K562 (cell line): ENCODE measurements at regions not wholly inside any gene's neighbourhood (a gene's known extent, or its start where the extent isn't known, plus 50 kb on each side); places are given as distances from the start of the nearest gene placed in this dataset.
A peak's percentile ranks its signal among the peaks of the same experiment; 100 is the strongest.

ENCODE experiments used
- ATAC-seq: fragments of 200-7000 bp; cut with Tn5 transposase; 3 replicates; pipeline ENCODE4 v1.9.1; 2020; ENCODE audit warnings: moderate library complexity
- BruUV-seq: library from RNA; stranded (reverse); fragments of 400-500 nt; replicated peaks from 2 replicates; lab custom pipeline; 2021; lab: Mats Ljungman, UMichigan
- CTCF ChIA-PET: fragments of 300-600 bp; formaldehyde crosslinking; extraction: SDS; loops from one replicate; lab custom pipeline; 2021; ENCODE audit warnings: low intra/inter-chr PET ratio; lab: Yijun Ruan, JAX
- POLR2A ChIA-PET: fragments of 300-600, 350-650 bp; sonication (Branson Sonifier 250); formaldehyde crosslinking; extraction: SDS; loops from one replicate; lab custom pipeline; 2021; ENCODE audit warnings: antibody characterized with exemption, inconsistent platforms; lab: Yijun Ruan, JAX
- DNase-seq, 4 experiments: peaks; one replicate each; pipeline versions ENCODE4 v3.0.0 to v3.0.0-alpha.2; 2011 to 2018; ENCODE audit warnings: low spot score in 3 of 4, mixed read lengths in 3 of 4; ENCODE audit errors: extremely low read depth in 1 of 4
- FAIRE-seq: peaks from 2 replicates; lab custom pipeline; 2011; peaks lifted over from hg19 to GRCh38; lab: Jason Lieb, UNC
- H2AFZ ChIP-seq: 2 replicates; pipeline ENCODE4 v1.6.0; 2011; ENCODE audit warnings: low read depth, low read length, control low read depth, inconsistent platforms
- H3K27ac ChIP-seq: fragments of 200-600 bp; 3 replicates; pipeline ENCODE4 v1.8.0; 2011; ENCODE audit warnings: low read depth, mild to moderate bottlenecking, control low read depth, inconsistent platforms, low read length, moderate library complexity, mixed read lengths; ENCODE audit errors: extremely low read depth
- H3K27me3 ChIP-seq, 2 experiments: fragments of 300-600 bp in 1 of 2; 2 replicates in 1 of 2; 3 replicates in 1 of 2; pipeline versions ENCODE4 v1.6.0 to v1.8.0; 2011; ENCODE audit warnings: inconsistent platforms in 2 of 2, low read length in 2 of 2, mild to moderate bottlenecking in 1 of 2, mixed read lengths in 1 of 2, moderate library complexity in 1 of 2; ENCODE audit not compliant: control insufficient read depth in 2 of 2, insufficient read depth in 2 of 2
- H3K36me3 ChIP-seq: fragments of 300-600 bp; 3 replicates; pipeline ENCODE4 v1.8.0; 2011; ENCODE audit warnings: mild to moderate bottlenecking, low read length, inconsistent platforms; ENCODE audit not compliant: control insufficient read depth, insufficient read depth
- H3K4me1 ChIP-seq, 2 experiments: fragments of 200-600 bp in 1 of 2; replicated peaks in 1 of 2; 2 replicates in 1 of 2; 3 replicates in 1 of 2; pipeline versions ENCODE4 v1.5.1 to v1.8.0; 2011; ENCODE audit warnings: inconsistent platforms in 2 of 2, low read length in 2 of 2, mild to moderate bottlenecking in 1 of 2, mixed read lengths in 1 of 2, moderate library complexity in 1 of 2; ENCODE audit not compliant: control insufficient read depth in 2 of 2, insufficient read depth in 2 of 2
- H3K4me2 ChIP-seq: 2 replicates; pipeline ENCODE4 v1.6.1; 2011; ENCODE audit warnings: low read length, control low read depth, inconsistent platforms, mixed read lengths; ENCODE audit not compliant: insufficient read depth
- H3K4me3 ChIP-seq: fragments of 200-600 bp; sonication (generic), shearing (Covaris generic); 2 replicates; pipeline ENCODE4 v1.5.1; 2016; ENCODE audit warnings: control low read depth, inconsistent platforms
- H3K79me2 ChIP-seq: fragments of 200-600 bp; 3 replicates; pipeline ENCODE4 v1.8.0; 2011; ENCODE audit warnings: low read length, inconsistent platforms; ENCODE audit not compliant: control insufficient read depth, insufficient read depth
- H3K9ac ChIP-seq, 2 experiments: 2 replicates each; pipeline versions ENCODE4 v1.6.0 to v1.6.1; 2011; ENCODE audit warnings: low read depth in 2 of 2, low read length in 2 of 2, control low read depth in 1 of 2, inconsistent platforms in 1 of 2, mild to moderate bottlenecking in 1 of 2, mixed read lengths in 1 of 2; ENCODE audit not compliant: insufficient read depth in 1 of 2
- H3K9me1 ChIP-seq: one replicate; pipeline ENCODE4 v1.6.0; 2011; ENCODE audit warnings: inconsistent platforms, mild to moderate bottlenecking, low read length, moderate library complexity; ENCODE audit not compliant: control insufficient read depth, insufficient read depth
- H3K9me3 ChIP-seq: replicated peaks from 2 replicates; pipeline ENCODE4 v1.5.1; 2011; ENCODE audit warnings: low read depth, low read length, inconsistent platforms; ENCODE audit not compliant: control insufficient read depth, insufficient read depth
- H4K20me1 ChIP-seq: replicated peaks from 2 replicates; pipeline ENCODE4 v1.6.1; 2011; ENCODE audit warnings: low read length, inconsistent platforms, mixed read lengths; ENCODE audit not compliant: control insufficient read depth, insufficient read depth
- BMI1 ChIP-seq: fragments of 150-350 bp; IDR thresholded peaks from 2 replicates; pipeline ENCODE4 v1.6.1; 2014; ENCODE audit warnings: low read length
- CBX2 ChIP-seq: fragments of 200-600 bp; sonication (generic); IDR thresholded peaks from one replicate; pipeline ENCODE4 v1.6.1; 2012; ENCODE audit warnings: mild to moderate bottlenecking, low read length, inconsistent platforms; ENCODE audit not compliant: insufficient read depth, poor library complexity, severe bottlenecking
- DACH1 ChIP-seq: fragments of 450-650 bp; IDR thresholded peaks from 2 replicates; pipeline ENCODE4 v1.6.1; 2018; ENCODE audit not compliant: partially characterized antibody
- HBP1 ChIP-seq: fragments of 450-650 bp; formaldehyde crosslinking; IDR thresholded peaks from 2 replicates; pipeline ENCODE4 v1.4.0; 2022; ENCODE audit warnings: missing genetic modification characterization
- NUFIP1 ChIP-seq: fragments of 450-650 bp; IDR thresholded peaks from 2 replicates; pipeline ENCODE4 v1.6.1; 2018; ENCODE audit not compliant: partially characterized antibody
- TRIM24 ChIP-seq, 2 experiments: fragments of 450-650 bp; IDR thresholded peaks; 2 replicates each; pipeline ENCODE4 v1.6.1; 2016
- TRIM25 ChIP-seq: fragments of 450-650 bp; IDR thresholded peaks from 2 replicates; pipeline ENCODE4 v1.7.0; 2016; ENCODE audit warnings: borderline replicate concordance
- UBTF ChIP-seq, 2 experiments: IDR thresholded peaks; 2 replicates each; pipeline ENCODE4 v1.6.1; 2012; ENCODE audit warnings: improper control_type of control experiment in 2 of 2, low read depth in 2 of 2, low read length in 2 of 2, borderline replicate concordance in 1 of 2
- WGBS: fragments of 100-300 bp; shearing (Covaris generic); methylation state at CpG from one replicate; pipeline ENCODE4 v1.1.6; 2016; ENCODE audit warnings: low coverage, mixed read lengths; ENCODE audit not compliant: insufficient coverage; ENCODE audit errors: missing lambda C conversion rate; 5-methylcytosine and 5-hydroxymethylcytosine counted together
- in situ Hi-C: fragments of 300-500 bp; cut with MboI; formaldehyde crosslinking; loops from 4 replicates; pipeline ENCODE4 v1.15.0; 2018; ENCODE audit warnings: inconsistent platforms, mixed read lengths
- intact Hi-C: fragments of 100-400 bp; cut with micrococcal nuclease; formaldehyde crosslinking; loops from 2 replicates; pipeline ENCODE4 v1.14.2; 2022

- no peak for TF ChIP-seq BMI1
- TF ChIP-seq TRIM25, result no peak
- TF ChIP-seq NUFIP1, result no peak
- no peak for TF ChIP-seq UBTF (IDR thresholded peaks at IDR 0.05; ENCODE audit: borderline replicate concordance in 1 of 2, low read depth in 2 of 2, low read length in 2 of 2)
- TF ChIP-seq CBX2, result no peak
- peak; percentile 28 for TF ChIP-seq DACH1
- TF ChIP-seq TRIM24 (IDR thresholded peaks at IDR 0.05), result no peak
- TF ChIP-seq HBP1 (CRISPR knock-in tag), result no peak
- H3K9me3 ChIP-seq, result no peaks in the 10 kb centered on the region
- H3K9me1 ChIP-seq, result no peaks in the 10 kb centered on the region
- peak; percentile 7; the same call in 1 of the 3 replicates for ATAC-seq
- no peaks in the 10 kb centered on the region for H3K27me3 ChIP-seq
- no peak for FAIRE-seq
- in situ Hi-C loops, result no loop called here
- H3K36me3 ChIP-seq, result peaks cover 66% of the 10 kb centered on the region
- BruUV-seq, result no TSS peak
- ChIA-PET CTCF (no interaction called here), POLR2A (no interaction called here)
- DNase-seq, result no peak
- H2AFZ ChIP-seq, result no peak overlapping the region
- peaks cover 99% of the 10 kb centered on the region for H3K79me2 ChIP-seq
- H3K27ac ChIP-seq, result no peak overlapping the region
- H3K4me1 ChIP-seq, result peaks cover 8 to 37% of the 10 kb centered on the region in 2 experiments; a peak in 3 of 5 replicates
- peaks cover 51% of the 10 kb centered on the region for H4K20me1 ChIP-seq
- intact Hi-C loops, result loop anchor here (10.0 kb wide), 1 partner anchor 375 kb away; no protein-coding TSS in a partner anchor
- H3K4me3 ChIP-seq, result no peak overlapping the region
- no peak overlapping the region for H3K9ac ChIP-seq
- whole genome bisulfite sequencing, result 40% methylated on average over 5 of the region's 5 CpGs
- H3K4me2 ChIP-seq, result peak overlapping the region; percentile 37; the same call in 1 of the 2 replicates
Observed at GRCh38 chr3:72439321-72440183, 408.7 kb downstream of the SHQ1 start.
